Cardiac muscle cell (in vitro differentiated cells and primary cell): ENCODE measurements at regions not wholly inside any gene's neighbourhood (a gene's known extent, or its start where the extent isn't known, plus 50 kb on each side); places are given as distances from the start of the nearest gene placed in this dataset.
"Not testable (repeated sequence)": the region's sequence is repeated elsewhere in the genome, so short reads cannot be mapped to it uniquely, and the experiment has no call there.

ENCODE experiments used
- DNase-seq, 2 donors: peaks; one replicate each; pipeline versions ENCODE4 v3.0.0 to v3.0.0-alpha.2; 2010 to 2017; ENCODE audit warnings: low read depth in 1 of 2, low spot score in 1 of 2
- H3K27ac ChIP-seq: fragments of 200-600 bp; sonication (generic); 2 replicates; pipeline ENCODE4 v1.5.1; 2016
- H3K27me3 ChIP-seq: fragments of 200-600 bp; sonication (generic); 2 replicates; pipeline ENCODE4 v1.6.0; 2016; ENCODE audit warnings: control low read depth
- H3K36me3 ChIP-seq: fragments of 200-600 bp; sonication (generic); 2 replicates; pipeline ENCODE4 v1.5.1; 2016; ENCODE audit warnings: control low read depth
- H3K4me1 ChIP-seq: fragments of 200-600 bp; sonication (generic); 2 replicates; pipeline ENCODE4 v1.8.1; 2017; ENCODE audit warnings: low read depth, mild to moderate bottlenecking, mixed run types
- H3K4me3 ChIP-seq: fragments of 200-600 bp; sonication (generic); 2 replicates; pipeline ENCODE4 v1.5.1; 2016; ENCODE audit warnings: mild to moderate bottlenecking
- H3K9me3 ChIP-seq: fragments of 200-600 bp; sonication (generic); 2 replicates; pipeline ENCODE4 v1.5.1; 2017; ENCODE audit warnings: low read depth, mild to moderate bottlenecking, control low read depth
- CTCF ChIP-seq: IDR thresholded peaks from 2 replicates; pipeline ENCODE4 v1.5.1; 2012; ENCODE audit warnings: low read depth, mild to moderate bottlenecking, low read length

GRCh38 chr4:130736436-130737185 lies 1640.7 kb downstream of the C4orf33 start:
- H3K4me1 ChIP-seq: no peaks in the 10 kb centered on the region
- no peak for TF ChIP-seq CTCF

GRCh38 chr4:130738233-130738632 lies 1642.3 kb downstream of the C4orf33 start:
- no peaks in the 10 kb centered on the region for H3K4me1 ChIP-seq
- no peaks in the 10 kb centered on the region for H3K27me3 ChIP-seq
- no peak for TF ChIP-seq CTCF
- no peak overlapping the region for H3K27ac ChIP-seq
- H3K4me3 ChIP-seq: no peak overlapping the region
- no peak for DNase-seq
- H3K9me3 ChIP-seq: no peaks in the 10 kb centered on the region
- no peaks in the 10 kb centered on the region for H3K36me3 ChIP-seq

More at GRCh38 chr4:130736436-130737185, 1640.7 kb downstream of the C4orf33 start:
- DNase-seq: no peak
- no peak overlapping the region for H3K27ac ChIP-seq
- no peaks in the 10 kb centered on the region for H3K36me3 ChIP-seq
- no peaks in the 10 kb centered on the region for H3K9me3 ChIP-seq
- H3K27me3 ChIP-seq: no peaks in the 10 kb centered on the region
- H3K4me3 ChIP-seq: no peak overlapping the region

- no peaks in the 10 kb centered on the region for H3K27me3 ChIP-seq
- no peaks in the 10 kb centered on the region for H3K9me3 ChIP-seq
- no peaks in the 10 kb centered on the region for H3K4me1 ChIP-seq
- no peak for TF ChIP-seq CTCF
- DNase-seq: peak in 1 of 2 donors; percentile 0
- H3K36me3 ChIP-seq: no peaks in the 10 kb centered on the region
- no peak overlapping the region for H3K27ac ChIP-seq
- no peak overlapping the region for H3K4me3 ChIP-seq
These were observed 1651.9 kb downstream of the C4orf33 start for GRCh38 chr4:130747842-130748241.

- H3K27ac ChIP-seq: no peak overlapping the region
- H3K9me3 ChIP-seq: no peaks in the 10 kb centered on the region
- no peak for DNase-seq
- H3K27me3 ChIP-seq: no peaks in the 10 kb centered on the region
- no peak for TF ChIP-seq CTCF
- no peaks in the 10 kb centered on the region for H3K36me3 ChIP-seq
- H3K4me3 ChIP-seq: no peak overlapping the region
- no peaks in the 10 kb centered on the region for H3K4me1 ChIP-seq
These were observed 1658.0 kb downstream of the C4orf33 start for GRCh38 chr4:130753926-130754325.

GRCh38 chr4:130760246-130760645 lies 1664.3 kb downstream of the C4orf33 start:
- TF ChIP-seq CTCF: no peak
- Histone ChIP-seq H3K36me3 (no peaks in the 10 kb centered on the region), H3K4me1 (no peaks in the 10 kb centered on the region)

GRCh38 chr4:130767384-130767783 lies 1671.4 kb downstream of the C4orf33 start:
- H3K27me3 ChIP-seq, H3K9me3 ChIP-seq, H3K27ac ChIP-seq, H3K4me1 ChIP-seq, H3K4me3 ChIP-seq, DNase-seq, H3K36me3 ChIP-seq: not testable (repeated sequence)

More at GRCh38 chr4:130760246-130760645, 1664.3 kb downstream of the C4orf33 start:
- no peaks in the 10 kb centered on the region for H3K9me3 ChIP-seq
- no peak for DNase-seq
- H3K27me3 ChIP-seq: no peaks in the 10 kb centered on the region
- H3K4me3 ChIP-seq: no peak overlapping the region
- H3K27ac ChIP-seq: no peak overlapping the region

- DNase-seq, H3K36me3 ChIP-seq, H3K9me3 ChIP-seq, H3K27me3 ChIP-seq, H3K27ac ChIP-seq, H3K4me3 ChIP-seq, H3K4me1 ChIP-seq: not testable (repeated sequence)
These were observed 1677.0 kb downstream of the C4orf33 start for GRCh38 chr4:130772966-130773365.
